HUES6 (cell line): ENCODE measurements at regions not wholly inside any gene's neighbourhood (a gene's known extent, or its start where the extent isn't known, plus 50 kb on each side); places are given as distances from the start of the nearest gene placed in this dataset.
"Not testable (repeated sequence)": the region's sequence is repeated elsewhere in the genome, so short reads cannot be mapped to it uniquely, and the experiment has no call there.

Experiments used
- H3K27ac ChIP-seq: 2 replicates; pipeline ENCODE4 v1.7.0; 2013; ENCODE audit warnings: low read depth, mild to moderate bottlenecking, low read length, inconsistent platforms
- H3K27me3 ChIP-seq: 2 replicates; pipeline ENCODE4 v1.6.1; 2013; ENCODE audit warnings: low read length; ENCODE audit not compliant: control insufficient read depth, insufficient read depth
- H3K36me3 ChIP-seq: 2 replicates; pipeline ENCODE4 v1.6.1; 2013; ENCODE audit warnings: low read length; ENCODE audit not compliant: control insufficient read depth, insufficient read depth
- H3K4me1 ChIP-seq: 2 replicates; pipeline ENCODE4 v1.6.1; 2013; ENCODE audit warnings: low read length; ENCODE audit not compliant: control insufficient read depth, insufficient read depth
- H3K4me3 ChIP-seq: 2 replicates; pipeline ENCODE4 v1.5.1; 2013; ENCODE audit warnings: low read depth, low read length
- H3K9ac ChIP-seq: one replicate; pipeline ENCODE4 v1.6.1; 2013; ENCODE audit warnings: mild to moderate bottlenecking, low read length
- H3K9me3 ChIP-seq: 2 replicates; pipeline ENCODE4 v1.6.1; 2013; ENCODE audit warnings: low read depth, low read length; ENCODE audit not compliant: control insufficient read depth, insufficient read depth

DNA sequence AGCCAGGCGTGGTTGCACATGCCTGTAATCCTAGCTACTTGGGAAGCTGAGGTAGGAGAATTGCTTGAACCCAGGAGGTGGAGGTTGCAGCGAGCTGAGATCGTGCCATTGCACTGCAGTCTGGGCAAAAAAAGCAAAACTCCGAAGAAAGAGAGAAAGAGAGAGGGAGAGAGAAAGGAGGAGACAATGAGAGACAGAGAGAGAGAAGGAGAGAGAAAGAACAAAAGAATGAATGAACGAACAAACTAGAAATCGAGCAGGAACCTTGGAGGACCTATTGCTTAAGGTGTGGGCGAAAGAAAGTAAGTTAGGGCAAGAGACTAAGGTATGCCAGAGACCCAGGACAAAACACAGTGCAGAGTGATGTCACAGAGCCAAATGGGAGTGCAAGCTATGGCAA lies 102.8 kb upstream of the FBXO28 start:
- H3K27me3 ChIP-seq, H3K9ac ChIP-seq, H3K4me3 ChIP-seq, H3K36me3 ChIP-seq, H3K4me1 ChIP-seq, H3K27ac ChIP-seq: not testable (repeated sequence)
- H3K9me3 ChIP-seq: peaks cover 51% of the 10 kb centered on the region

DNA sequence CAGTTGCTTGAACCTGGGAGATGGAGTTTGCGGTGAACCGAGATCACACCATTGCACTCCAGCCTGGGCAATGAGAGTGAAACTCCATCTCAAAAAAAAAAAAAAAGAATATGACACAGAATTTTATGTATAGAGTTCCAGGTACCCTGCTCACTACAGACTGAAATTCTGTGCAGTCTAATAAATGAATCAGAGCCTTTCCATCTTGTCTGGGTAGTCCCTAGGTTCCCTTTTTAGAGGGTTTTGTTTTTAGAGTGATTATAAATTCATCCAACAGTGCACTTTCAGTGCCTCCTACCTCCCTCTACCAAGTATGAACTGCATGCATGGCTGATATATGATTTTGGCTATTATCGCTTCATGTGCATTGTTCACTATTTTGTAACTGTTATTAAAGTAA lies 107.9 kb upstream of the FBXO28 start:
- H3K4me1 ChIP-seq, H3K9me3 ChIP-seq, H3K9ac ChIP-seq, H3K27me3 ChIP-seq, H3K27ac ChIP-seq, H3K4me3 ChIP-seq: not testable (repeated sequence)
- H3K36me3 ChIP-seq: peaks cover 11% of the 10 kb centered on the region

DNA sequence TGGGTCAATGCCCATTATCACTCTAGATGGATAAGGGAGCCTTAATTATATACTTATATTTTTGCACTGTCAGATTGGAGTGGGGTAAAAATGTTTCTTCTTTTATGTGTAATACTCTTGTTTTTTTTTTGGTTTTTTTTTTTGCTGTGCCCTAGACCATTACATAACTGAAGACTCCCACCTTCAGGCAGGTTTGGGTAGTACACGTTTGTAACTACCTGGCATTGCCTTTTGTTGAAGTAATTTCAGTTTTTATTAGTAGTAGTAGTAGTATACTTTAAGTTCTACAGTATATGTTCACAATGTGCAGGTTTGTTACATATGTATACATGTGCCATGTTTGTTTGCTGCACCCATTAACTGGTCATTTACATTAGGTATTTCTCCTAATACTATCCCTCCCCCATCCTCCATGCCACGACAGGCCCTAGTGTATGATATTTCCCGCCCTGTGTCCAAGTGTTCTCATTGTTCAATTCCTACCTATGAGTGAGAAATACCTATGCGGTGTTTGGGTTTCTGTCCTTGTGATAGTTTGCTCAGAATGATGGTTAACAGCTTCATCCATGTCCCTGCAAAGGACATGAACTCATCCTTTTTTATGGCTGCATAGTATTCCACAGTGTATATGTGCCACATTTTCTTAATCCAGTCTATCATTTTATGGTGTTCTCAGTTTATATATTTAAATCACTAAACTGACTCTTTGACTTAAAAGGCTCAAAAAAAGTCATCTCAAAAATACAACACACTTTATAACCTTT lies 109.2 kb upstream of the FBXO28 start:
- H3K36me3 ChIP-seq: peaks cover 11% of the 10 kb centered on the region
- not testable (repeated sequence) for H3K27ac ChIP-seq, H3K27me3 ChIP-seq

DNA sequence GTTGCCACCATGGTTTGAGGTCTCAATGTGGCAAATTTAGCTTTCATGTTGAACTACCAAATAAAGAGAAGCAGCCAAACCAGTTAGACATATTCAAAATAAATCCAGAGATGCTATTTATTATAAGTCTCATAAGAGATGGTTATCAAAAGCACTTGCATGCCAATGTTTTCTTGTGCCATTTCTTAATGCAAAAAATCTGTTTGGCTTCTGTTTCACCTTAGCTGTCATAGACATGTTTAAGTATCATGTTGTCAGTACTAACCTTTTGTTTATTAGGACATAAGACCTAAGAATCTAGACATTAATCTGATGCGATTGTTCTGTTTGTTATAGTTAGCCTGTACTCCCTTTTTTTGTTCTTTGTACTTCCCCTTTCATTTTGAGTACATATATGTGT lies 110.0 kb upstream of the FBXO28 start:
- not testable (repeated sequence) for H3K9me3 ChIP-seq, H3K27ac ChIP-seq, H3K9ac ChIP-seq, H3K27me3 ChIP-seq, H3K4me3 ChIP-seq, H3K4me1 ChIP-seq
- peaks cover 11% of the 10 kb centered on the region for H3K36me3 ChIP-seq

More for the DNA sequence above, 109.2 kb upstream of the FBXO28 start:
- H3K9ac ChIP-seq, H3K9me3 ChIP-seq, H3K4me1 ChIP-seq, H3K4me3 ChIP-seq: not testable (repeated sequence)

DNA sequence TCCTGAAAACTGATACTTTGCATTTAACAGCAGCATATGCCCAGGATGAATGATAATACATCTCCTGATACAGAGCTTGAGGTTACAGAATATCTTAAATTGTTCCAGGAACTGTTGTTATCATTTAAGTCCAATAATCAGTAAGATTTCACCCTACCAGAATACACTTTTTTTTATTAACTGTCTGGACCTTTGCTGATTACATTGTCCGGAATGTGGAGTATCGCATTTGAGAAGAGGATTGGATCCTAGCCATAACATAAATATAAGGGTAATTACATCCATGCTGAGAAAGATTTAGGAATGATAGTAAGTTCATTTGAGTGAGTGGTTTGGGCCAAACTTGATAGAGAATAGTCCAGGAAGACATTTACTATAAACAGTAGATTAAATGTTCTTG lies 112.2 kb upstream of the FBXO28 start:
- not testable (repeated sequence) for H3K36me3 ChIP-seq, H3K4me1 ChIP-seq, H3K9me3 ChIP-seq, H3K27ac ChIP-seq, H3K4me3 ChIP-seq, H3K9ac ChIP-seq, H3K27me3 ChIP-seq

DNA sequence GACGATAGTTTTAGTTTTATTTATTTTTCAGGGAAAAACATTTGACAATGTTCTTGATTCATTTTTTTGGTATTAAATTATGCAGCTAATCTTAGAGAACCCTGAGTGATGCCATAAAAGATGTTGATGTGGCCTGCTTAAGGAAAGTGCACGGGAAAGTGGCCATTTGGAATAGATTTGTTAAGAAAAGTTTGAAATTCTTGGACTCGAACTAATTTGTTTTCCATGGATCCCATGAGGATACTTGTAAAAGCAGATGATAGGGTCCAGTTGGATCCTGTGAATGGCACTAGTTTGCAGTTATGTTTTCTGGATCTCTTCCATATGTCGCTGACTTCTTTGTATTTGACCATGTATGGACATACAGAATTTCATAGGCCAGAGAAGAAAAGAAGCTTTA lies 114.2 kb upstream of the FBXO28 start:
- not testable (repeated sequence) for H3K36me3 ChIP-seq, H3K27me3 ChIP-seq, H3K4me1 ChIP-seq, H3K9ac ChIP-seq, H3K27ac ChIP-seq, H3K9me3 ChIP-seq, H3K4me3 ChIP-seq

DNA sequence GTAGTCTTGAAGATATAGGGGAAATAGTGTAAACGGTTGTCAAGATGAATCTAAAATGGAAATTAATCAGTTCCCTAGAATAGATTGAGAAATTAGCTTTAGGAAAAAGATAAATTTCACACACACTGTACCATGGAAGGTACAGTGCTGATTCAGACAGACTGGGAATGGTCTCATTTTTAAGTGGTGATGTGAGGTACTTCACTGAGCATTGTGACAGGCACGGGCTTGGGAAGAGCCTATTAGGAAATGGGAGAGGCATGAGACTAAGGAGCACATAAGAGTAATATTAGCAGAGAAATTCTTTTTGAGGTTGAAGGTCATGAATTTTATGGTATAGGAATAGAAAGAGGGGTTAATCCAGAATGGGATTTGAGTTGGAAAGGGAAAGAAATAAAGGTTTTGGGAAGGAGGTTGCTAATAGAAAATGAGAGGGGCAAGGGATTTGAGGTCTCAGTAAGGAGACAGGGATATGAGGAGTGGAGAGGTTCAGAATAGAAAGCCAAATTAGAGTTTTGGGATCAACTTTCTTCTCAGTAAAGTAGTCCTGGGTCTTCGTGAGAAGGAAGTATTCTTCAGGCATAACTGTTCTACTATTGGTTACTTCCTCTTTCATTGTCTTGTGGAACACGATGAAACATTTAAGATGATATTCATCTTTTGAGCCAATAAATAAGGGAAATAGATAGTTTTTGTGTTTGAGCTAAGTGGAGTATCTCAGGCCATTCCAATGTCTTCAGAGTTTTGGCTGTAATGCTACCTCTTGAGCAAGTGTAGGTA lies 115.0 kb upstream of the FBXO28 start:
- H3K27ac ChIP-seq, H3K9me3 ChIP-seq, H3K36me3 ChIP-seq, H3K9ac ChIP-seq, H3K4me3 ChIP-seq, H3K4me1 ChIP-seq, H3K27me3 ChIP-seq: not testable (repeated sequence)

DNA sequence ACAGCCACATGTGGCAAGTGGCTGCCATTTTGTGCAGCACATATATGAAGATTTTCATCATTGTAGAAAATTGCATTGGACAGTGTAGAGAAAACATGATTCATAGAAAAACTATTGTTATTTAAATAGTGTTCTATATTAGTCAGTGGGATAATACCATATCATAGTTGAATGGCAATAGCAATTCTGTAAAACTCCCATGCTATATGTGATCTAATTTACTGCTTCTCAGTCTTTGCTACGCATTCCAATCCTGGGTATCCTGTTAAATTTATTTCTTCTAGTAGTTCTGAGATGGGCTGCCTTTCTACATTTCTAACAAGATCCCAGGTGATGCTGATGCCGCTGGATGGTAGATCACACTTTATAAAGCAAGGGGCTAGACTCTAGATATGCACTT lies 117.5 kb upstream of the FBXO28 start:
- H3K9me3 ChIP-seq, H3K36me3 ChIP-seq, H3K4me1 ChIP-seq, H3K4me3 ChIP-seq, H3K27ac ChIP-seq, H3K9ac ChIP-seq, H3K27me3 ChIP-seq: not testable (repeated sequence)

DNA sequence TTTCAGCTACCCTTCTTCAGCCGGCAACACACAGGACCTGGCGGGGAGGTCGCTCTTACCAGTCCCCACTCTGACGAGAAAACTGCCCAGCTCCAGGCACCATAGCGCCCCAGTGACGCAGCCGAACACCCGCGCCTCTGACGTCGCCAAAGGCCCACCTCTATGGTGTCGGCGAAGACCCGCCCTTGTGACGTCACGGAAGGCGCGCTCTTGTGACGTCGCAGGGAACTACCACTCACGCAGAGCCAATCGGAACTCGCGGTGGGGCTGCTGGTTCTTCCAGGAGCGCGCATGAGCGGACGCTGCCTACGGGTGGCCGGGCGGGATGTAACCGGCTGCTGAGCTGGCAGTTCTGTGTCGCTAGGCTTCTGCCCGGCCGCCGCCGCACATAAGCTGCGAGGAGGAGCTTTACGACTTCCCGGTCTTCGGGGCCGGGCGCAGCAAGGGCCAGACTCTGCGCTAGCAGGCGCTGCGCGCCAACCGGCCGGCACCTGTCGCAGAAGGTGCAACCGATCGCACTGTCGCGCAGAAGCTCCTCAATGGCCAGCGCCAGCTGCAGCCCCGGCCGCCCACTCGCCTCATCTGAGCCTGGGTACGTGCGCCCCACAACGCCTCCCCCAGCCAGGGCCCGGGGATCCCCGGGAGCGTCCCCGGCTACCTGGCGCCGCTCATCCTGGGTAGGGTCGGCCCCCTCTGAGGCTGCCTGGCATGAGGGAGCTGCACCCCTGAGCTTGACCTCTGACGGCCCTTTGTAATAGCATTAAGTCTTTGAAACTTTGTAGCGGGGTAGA lies 121.3 kb upstream of the FBXO28 start:
- not testable (repeated sequence) for H3K9me3 ChIP-seq, H3K4me1 ChIP-seq, H3K36me3 ChIP-seq, H3K27me3 ChIP-seq
- Histone ChIP-seq H3K9ac (peak overlapping the region; percentile 81), H3K27ac (0 out of 2 replicates have a peak overlapping the region, but pooled peaks have one; percentile 5), H3K4me3 (peak overlapping the region; percentile 54)

DNA sequence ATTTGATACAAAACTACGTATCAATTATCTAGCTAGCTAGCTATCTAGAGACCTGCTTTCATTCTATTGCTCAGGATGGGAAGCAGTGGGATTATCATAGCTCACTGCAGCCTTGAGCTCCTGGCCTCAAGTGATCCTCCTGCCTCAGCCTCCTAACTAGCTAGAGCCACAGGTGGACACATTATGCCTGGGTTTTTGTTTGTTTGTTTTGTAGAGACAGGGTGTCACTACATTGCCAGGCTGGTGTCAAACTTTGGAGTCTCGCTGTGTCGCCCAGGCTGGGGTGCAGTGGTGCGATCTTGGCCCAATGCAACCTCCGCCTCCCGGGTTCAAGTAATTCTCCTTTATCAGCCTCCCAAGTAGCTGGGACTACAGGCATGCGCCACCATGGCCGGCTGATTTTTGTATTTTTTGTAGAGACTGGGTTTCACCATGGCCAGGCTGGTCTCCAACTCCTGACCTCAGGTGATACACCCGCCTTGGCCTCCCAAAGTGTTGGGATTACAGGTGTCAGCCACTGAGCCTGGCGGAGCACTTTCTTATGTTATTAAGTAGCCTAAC lies 122.5 kb upstream of the FBXO28 start:
- H3K4me1 ChIP-seq, H3K9ac ChIP-seq, H3K9me3 ChIP-seq, H3K36me3 ChIP-seq, H3K4me3 ChIP-seq, H3K27me3 ChIP-seq, H3K27ac ChIP-seq: not testable (repeated sequence)

DNA sequence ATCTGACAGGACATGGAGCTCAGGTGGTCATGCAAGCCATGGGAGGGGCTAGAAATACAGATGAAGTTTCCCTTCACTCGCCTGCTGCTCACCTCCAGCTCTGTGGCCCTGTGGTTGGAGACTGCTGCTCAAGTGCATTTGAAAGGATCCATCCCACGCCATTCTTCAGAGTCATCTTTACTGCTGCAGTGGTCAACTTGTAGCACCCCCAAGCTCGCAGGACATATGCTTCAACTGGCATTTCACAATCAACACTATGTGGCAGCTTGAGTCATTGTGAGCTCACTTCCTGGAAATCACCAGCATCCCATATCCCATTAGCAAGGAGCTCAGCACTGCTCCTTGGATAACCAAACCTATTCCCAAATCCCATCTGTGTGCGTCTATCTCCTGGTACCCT lies 116.2 kb upstream of the TP53BP2 start:
- not testable (repeated sequence) for H3K4me3 ChIP-seq, H3K36me3 ChIP-seq, H3K27me3 ChIP-seq, H3K9ac ChIP-seq, H3K9me3 ChIP-seq, H3K4me1 ChIP-seq, H3K27ac ChIP-seq
